Effector memory CD8-positive, alpha-beta T cell (primary cell): ENCODE measurements at regions not wholly inside any gene's neighbourhood (a gene's known extent, or its start where the extent isn't known, plus 50 kb on each side); places are given as distances from the start of the nearest gene placed in this dataset.

Experiments
- ATAC-seq: fragments of 150-1000 bp; cut with Tn5 transposase; replicated peaks from 2 replicates; pipeline ENCODE4 v1.10.0; 2021; ENCODE audit warnings: mild to moderate bottlenecking, moderate library complexity
- DNase-seq, 3 experiments: peaks; one replicate each; pipeline ENCODE4 v3.0.0; 2021
- H3K27ac Mint-ChIP-seq, 2 donors: one replicate each; pipeline ENCODE4 v1.8.0; 2022; ENCODE audit warnings: mild to moderate bottlenecking in 2 of 2, mixed read lengths in 2 of 2, moderate library complexity in 2 of 2
- H3K27me3 Mint-ChIP-seq, 2 donors: one replicate each; pipeline ENCODE4 v1.8.0; 2022; ENCODE audit warnings: mixed read lengths in 2 of 2
- H3K36me3 Mint-ChIP-seq: one replicate; pipeline ENCODE4 v1.8.0; 2022; ENCODE audit warnings: mild to moderate bottlenecking, moderate library complexity, mixed read lengths; ENCODE audit not compliant: insufficient read depth
- H3K4me1 Mint-ChIP-seq, 2 donors: one replicate each; pipeline ENCODE4 v1.8.0; 2022; ENCODE audit warnings: low read depth in 2 of 2, mixed read lengths in 2 of 2
- H3K4me3 Mint-ChIP-seq, 2 donors: one replicate each; pipeline ENCODE4 v1.8.0; 2022; ENCODE audit warnings: mild to moderate bottlenecking in 2 of 2, mixed read lengths in 2 of 2, moderate library complexity in 2 of 2
- H3K9me3 Mint-ChIP-seq, 2 donors: one replicate each; pipeline ENCODE4 v1.8.0; 2022; ENCODE audit warnings: mixed read lengths in 2 of 2

DNA sequence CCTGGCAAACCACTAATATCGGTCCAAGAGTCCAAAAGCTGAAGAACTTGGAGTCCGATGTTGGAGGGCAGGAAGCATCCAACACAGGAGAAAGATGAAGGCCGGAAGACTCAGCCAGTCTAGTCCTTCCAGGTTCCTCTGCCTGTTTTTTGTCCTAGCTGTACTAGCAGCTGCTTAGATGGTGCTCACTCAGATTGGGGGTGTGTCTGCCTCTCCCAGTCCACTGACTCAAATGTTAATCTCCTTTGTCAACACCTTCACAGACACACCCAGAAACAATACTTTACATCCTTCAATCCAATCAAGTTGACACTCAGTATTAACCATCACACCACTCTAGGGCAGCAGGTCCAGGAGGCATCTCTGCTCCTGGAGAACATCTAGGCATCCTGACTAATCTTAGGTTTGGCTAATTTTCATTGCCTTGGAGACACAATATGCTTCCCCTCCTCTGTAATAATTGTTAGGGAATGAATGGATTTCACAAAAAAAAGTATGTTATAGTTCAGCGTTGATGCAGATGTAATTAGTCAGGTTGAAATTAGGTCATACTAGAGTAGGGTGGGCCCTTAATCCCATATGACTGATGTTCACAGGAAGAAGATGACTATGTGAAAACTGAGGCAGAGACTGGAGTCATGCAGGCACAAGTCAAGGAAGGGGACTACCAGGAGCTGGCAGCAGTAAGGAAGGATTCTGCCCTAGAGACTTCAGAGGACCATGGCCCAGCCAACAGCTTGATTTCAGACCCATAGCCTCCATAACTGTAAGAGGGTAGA, 183.4 kb downstream of the RBM26 start:
- ATAC-seq (no peak), DNase-seq (no peak)
- Mint-ChIP-seq H3K9me3 (no peaks in the 10 kb centered on the region), H3K27me3 (peaks cover 19 to 29% of the 10 kb centered on the region in 2 donors), H3K27ac (no peak overlapping the region), H3K4me1 (peaks cover 0 to 1% of the 10 kb centered on the region in 2 donors), H3K4me3 (no peak overlapping the region), H3K36me3 (no peaks in the 10 kb centered on the region)

DNA sequence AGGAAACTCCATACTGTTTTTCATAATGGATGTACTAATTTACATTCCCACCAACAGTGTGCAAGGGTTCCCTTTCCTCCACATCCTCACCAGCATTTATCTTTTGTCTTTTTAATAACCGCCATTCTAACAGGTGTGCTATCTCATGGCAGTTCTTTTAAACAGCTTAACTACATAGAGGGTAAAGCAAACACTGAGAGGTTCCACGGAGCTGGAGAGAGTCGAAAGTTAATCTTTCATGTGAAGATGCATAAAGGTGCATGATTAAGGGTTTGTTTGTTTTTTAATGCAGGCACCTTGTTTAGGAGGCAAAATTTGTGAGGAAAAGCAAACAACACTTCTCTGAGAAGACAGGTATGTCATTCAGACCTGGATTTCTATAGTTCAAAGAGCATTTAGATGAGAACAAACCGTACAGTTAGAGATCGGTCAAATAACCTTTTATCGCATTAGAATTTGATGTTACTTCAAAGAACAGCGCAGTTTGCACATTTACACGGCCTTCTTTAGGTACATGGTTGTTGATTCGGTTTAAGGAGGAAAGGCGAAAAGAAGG, 193.9 kb downstream of the RBM26 start:
- no peaks in the 10 kb centered on the region for H3K36me3 Mint-ChIP-seq
- no peak overlapping the region for H3K27ac Mint-ChIP-seq
- H3K4me3 Mint-ChIP-seq = no peak overlapping the region
- DNase-seq = no peak
- H3K27me3 Mint-ChIP-seq = peaks cover 22 to 23% of the 10 kb centered on the region in 2 donors
- H3K4me1 Mint-ChIP-seq = no peaks in the 10 kb centered on the region
- H3K9me3 Mint-ChIP-seq = no peaks in the 10 kb centered on the region
- no peak for ATAC-seq

DNA sequence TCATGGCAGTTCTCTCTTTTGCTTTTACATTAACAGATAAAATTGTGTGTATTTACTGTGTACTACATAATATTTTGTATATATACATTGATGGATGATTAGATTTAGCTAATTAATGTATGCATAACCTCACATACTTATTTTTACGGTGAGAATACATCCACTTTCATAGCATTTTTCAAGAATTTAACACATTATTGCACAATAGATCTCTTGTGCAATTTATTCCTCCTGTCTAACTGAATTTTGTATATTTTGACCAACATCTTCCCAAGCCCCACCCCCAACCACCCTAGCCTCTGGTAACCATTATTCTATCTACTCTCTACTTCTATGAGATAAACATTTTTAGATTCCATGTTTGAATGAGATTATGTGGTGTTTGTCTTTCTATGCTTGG, 194.7 kb downstream of the RBM26 start:
- Mint-ChIP-seq H3K9me3 (no peaks in the 10 kb centered on the region), H3K4me3 (no peak overlapping the region), H3K27me3 (peaks cover 15% of the 10 kb centered on the region in 2 donors), H3K4me1 (no peaks in the 10 kb centered on the region), H3K36me3 (no peaks in the 10 kb centered on the region), H3K27ac (no peak overlapping the region)
- DNase-seq (no peak), ATAC-seq (no peak)

DNA sequence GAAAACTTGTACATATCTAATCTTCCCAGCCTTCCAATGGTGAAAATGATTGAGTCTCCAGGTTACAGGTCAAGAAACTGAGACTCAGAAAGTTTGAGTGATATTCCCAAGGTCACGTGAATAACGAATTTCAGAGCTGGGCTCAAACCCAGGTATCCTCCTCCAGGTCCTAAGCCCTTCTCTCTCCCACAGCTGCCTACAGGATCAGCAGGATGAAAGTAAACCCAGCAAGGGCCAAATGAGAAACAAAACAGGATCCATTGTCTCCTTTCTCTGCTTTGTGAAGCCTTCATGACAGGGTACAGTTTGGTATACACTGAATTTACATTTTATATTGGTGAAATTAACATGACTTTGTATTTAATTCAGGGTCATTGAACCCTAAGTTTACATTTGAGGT, 208.1 kb downstream of the RBM26 start:
- Mint-ChIP-seq H3K27ac (no peak overlapping the region), H3K4me1 (peaks cover 17 to 24% of the 10 kb centered on the region in 2 donors)

DNA sequence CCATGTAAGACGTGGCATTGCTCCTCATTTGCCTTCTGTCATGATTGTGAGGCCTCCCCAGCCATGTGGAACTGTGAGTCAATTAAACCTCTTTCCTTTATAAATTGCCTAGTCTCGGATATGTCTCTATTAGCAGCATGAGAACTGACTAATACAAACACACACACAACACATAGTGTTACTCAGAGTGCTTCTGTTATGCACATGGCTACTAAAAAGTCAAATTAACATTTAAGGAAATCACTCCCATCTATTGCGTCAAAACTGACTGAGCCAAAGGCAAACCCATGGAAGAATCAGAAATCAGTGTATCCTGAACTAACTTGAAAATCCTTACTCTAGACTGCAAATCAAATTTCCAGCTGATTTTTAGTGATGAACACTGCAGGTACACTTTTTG, 209.2 kb downstream of the RBM26 start:
- DNase-seq (no peak), ATAC-seq (no peak)
- peaks cover 13 to 15% of the 10 kb centered on the region in 2 donors for H3K27me3 Mint-ChIP-seq
- no peak overlapping the region for H3K27ac Mint-ChIP-seq
- no peak overlapping the region for H3K4me3 Mint-ChIP-seq
- no peaks in the 10 kb centered on the region for H3K9me3 Mint-ChIP-seq
- H3K36me3 Mint-ChIP-seq = no peaks in the 10 kb centered on the region
- H3K4me1 Mint-ChIP-seq = peaks cover 22 to 29% of the 10 kb centered on the region in 2 donors

More for the DNA sequence above, 208.1 kb downstream of the RBM26 start:
- DNase-seq (no peak), ATAC-seq (no peak)
- H3K27me3 Mint-ChIP-seq = peaks cover 21 to 23% of the 10 kb centered on the region in 2 donors
- no peaks in the 10 kb centered on the region for H3K9me3 Mint-ChIP-seq
- no peaks in the 10 kb centered on the region for H3K36me3 Mint-ChIP-seq
- H3K4me3 Mint-ChIP-seq = no peak overlapping the region

DNA sequence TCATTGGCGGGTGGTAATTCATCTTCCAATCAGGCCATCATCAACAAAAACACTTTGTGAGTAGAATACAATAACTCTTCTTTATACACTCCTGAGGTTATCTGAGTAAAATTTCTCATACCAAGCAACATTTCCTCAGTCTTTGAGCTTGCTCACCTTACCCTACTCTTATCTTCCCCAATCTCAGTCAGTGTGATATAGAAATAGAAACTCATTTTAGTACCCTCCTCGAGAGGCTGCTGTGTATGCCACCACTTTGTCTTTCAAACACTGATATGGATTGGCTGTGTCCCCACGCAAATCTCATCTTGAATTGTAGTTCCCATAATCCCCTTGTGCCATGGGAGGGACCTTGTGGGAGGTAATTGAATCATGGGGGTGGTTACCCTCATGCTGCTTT, 209.7 kb downstream of the RBM26 start:
- ATAC-seq = no peak
- no peak overlapping the region for H3K27ac Mint-ChIP-seq
- H3K4me3 Mint-ChIP-seq = no peak overlapping the region
- no peaks in the 10 kb centered on the region for H3K36me3 Mint-ChIP-seq
- no peak for DNase-seq
- peaks cover 22 to 29% of the 10 kb centered on the region in 2 donors for H3K4me1 Mint-ChIP-seq
- no peaks in the 10 kb centered on the region for H3K9me3 Mint-ChIP-seq
- peaks cover 8 to 10% of the 10 kb centered on the region in 2 donors for H3K27me3 Mint-ChIP-seq

DNA sequence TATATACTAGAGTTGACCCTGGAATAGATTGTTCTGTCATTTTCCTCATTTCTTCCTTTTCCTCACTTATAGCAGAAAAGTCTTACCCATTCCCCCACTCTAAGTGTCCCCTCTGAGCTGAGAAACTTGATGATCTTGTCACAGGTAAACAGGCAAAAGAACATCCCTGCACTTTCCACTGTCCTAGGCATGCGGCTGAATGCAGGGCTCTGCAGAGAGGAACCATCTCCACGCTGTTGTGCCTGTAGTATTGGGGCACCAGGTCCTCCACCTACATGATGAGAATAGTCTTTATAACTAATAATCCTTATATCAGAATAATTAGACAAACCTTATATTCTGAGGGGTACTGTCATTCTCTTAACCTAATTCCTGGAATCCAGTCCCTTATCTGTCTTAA, 211.3 kb downstream of the RBM26 start:
- Mint-ChIP-seq H3K4me1 (peaks cover 22 to 29% of the 10 kb centered on the region in 2 donors), H3K4me3 (peak overlapping the region; percentile 21 to 54), H3K9me3 (no peaks in the 10 kb centered on the region), H3K27ac (peak overlapping the region in 1 of 2 donors; percentile 35), H3K27me3 (no peaks in the 10 kb centered on the region), H3K36me3 (no peaks in the 10 kb centered on the region)
- ATAC-seq (no peak), DNase-seq (no peak)

DNA sequence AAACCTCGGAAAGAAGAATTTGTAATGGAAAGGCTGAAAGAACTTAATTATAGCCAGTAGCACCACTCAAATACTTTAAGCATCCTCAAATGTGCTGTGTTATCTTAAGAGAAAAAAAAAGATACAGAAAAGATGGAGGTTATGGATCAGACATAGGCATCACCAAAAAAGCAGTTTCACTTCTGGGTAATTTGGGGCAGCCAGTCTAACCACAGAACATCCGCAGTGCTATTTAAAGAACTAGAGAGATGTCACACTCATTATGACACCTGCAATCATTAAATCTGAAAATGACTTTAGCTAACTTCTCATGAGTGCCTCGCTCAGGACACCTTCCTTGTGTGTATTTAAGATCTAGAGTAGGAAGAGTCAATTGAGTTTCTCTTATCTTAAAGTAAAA, 211.8 kb downstream of the RBM26 start:
- ATAC-seq = peak; percentile 99
- no peaks in the 10 kb centered on the region for H3K27me3 Mint-ChIP-seq
- H3K27ac Mint-ChIP-seq = peak overlapping the region in 1 of 2 donors; percentile 35
- H3K4me1 Mint-ChIP-seq = peaks cover 22 to 29% of the 10 kb centered on the region in 2 donors
- peak overlapping the region; percentile 21 to 54 for H3K4me3 Mint-ChIP-seq
- H3K9me3 Mint-ChIP-seq = no peaks in the 10 kb centered on the region
- peak; percentile 27 to 47 (median 32) for DNase-seq
- H3K36me3 Mint-ChIP-seq = no peaks in the 10 kb centered on the region

DNA sequence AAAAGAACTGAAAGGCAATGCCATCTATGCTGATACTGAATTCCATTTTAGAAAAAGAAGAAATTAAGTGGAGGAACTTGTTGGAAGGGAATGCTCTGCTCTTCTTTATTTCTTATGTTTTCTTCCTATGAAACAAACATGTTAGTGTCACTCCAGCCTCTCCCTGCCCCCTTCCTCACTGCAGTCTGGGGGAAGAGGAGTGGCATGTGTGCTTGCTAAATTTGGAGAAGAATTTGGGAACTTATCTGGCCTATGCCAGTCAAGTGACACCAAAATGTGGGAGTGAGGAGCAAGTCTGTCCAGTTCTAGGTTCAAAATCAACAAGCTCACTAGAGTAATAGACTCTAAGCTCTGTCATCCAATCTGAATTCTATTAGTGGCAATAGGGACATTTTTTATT, 214.6 kb downstream of the RBM26 start:
- Mint-ChIP-seq H3K27ac (no peak overlapping the region), H3K9me3 (no peaks in the 10 kb centered on the region), H3K4me3 (no peak overlapping the region), H3K4me1 (peaks cover 21 to 29% of the 10 kb centered on the region in 2 donors), H3K27me3 (no peaks in the 10 kb centered on the region), H3K36me3 (no peaks in the 10 kb centered on the region)
- no peak for DNase-seq
- ATAC-seq = no peak

DNA sequence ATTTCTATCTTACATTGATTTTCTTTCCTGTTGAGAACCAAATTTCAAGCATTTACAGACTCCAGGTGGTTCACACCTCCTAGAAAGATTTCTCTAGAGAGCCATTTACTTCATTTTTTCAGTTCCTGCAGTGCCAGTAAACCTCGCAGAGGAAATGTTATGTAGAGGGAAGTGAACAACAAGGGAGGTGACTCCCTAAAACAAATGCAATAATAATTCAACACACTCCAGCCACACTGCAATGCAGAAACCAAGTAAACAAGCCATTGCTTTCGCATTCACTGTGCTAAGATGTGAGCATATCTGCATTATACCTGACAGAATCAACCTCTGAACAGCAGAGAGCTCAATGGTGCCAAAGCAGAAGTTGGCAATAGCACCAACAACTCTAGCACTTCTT, 215.1 kb downstream of the RBM26 start:
- ATAC-seq = no peak
- H3K9me3 Mint-ChIP-seq = no peaks in the 10 kb centered on the region
- H3K27me3 Mint-ChIP-seq = no peaks in the 10 kb centered on the region
- no peak for DNase-seq
- H3K36me3 Mint-ChIP-seq = no peaks in the 10 kb centered on the region
- peaks cover 18 to 26% of the 10 kb centered on the region in 2 donors for H3K4me1 Mint-ChIP-seq
- H3K4me3 Mint-ChIP-seq = no peak overlapping the region
- no peak overlapping the region for H3K27ac Mint-ChIP-seq

DNA sequence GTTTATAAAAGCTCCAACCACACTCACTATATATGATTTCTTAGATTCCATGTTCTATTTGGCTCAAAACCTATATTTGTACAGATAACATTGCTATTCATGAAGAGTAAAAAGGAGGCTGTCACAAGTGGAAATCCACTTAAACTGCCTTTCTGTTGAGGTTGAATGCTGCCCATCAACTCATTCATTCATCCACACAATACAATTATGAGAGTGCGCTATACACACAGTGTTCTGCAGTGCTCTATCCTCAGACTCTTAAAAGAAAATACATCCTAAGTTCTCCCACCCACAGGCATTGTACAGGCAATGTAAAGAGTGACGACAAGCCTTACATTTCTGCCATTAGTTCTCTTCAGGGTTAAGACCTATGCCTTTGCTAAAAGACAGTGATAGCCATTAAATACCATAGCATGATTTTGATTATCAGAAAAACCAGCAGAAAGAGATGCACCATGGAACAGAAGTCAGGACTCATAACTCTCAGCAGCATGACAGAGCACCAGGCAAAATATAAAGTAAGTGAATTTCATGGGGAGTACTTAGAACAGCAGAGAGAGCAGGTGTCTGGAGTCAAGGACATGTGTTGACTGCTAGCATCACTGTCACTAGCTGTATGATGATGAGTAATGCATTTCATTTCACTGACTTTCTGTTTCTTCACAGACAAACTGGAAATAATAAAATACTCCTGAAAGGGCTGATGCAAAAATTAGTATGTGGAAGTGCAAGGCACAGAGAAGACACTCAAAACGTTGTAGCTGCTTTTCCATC, 218.0 kb downstream of the RBM26 start:
- no peak for DNase-seq
- Mint-ChIP-seq H3K9me3 (no peaks in the 10 kb centered on the region), H3K36me3 (no peaks in the 10 kb centered on the region), H3K4me3 (no peak overlapping the region), H3K27ac (no peak overlapping the region), H3K27me3 (no peaks in the 10 kb centered on the region), H3K4me1 (peaks cover 5% of the 10 kb centered on the region in 2 donors)
- no peak for ATAC-seq

DNA sequence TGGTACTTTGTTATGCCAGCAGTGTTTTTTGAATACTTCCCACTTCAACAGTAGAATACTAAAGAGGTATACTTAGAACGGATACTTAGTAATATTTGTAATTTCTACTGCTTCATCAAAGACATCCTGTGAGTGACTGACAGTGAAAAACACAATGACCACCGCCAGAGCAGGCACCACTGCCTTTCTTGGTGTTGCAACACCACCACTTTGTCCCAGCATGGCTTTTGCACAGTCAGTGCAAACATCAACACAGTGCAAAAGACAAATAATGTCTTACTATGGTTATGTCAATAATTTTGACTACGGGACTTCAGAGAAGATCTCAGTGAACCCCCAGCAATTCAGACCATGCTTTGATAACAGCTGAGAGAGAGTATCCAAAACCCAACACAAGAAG, 220.5 kb downstream of the RBM26 start:
- Mint-ChIP-seq H3K4me1 (no peaks in the 10 kb centered on the region), H3K4me3 (no peak overlapping the region), H3K9me3 (no peaks in the 10 kb centered on the region), H3K36me3 (no peaks in the 10 kb centered on the region), H3K27me3 (no peaks in the 10 kb centered on the region), H3K27ac (no peak overlapping the region)
- no peak for DNase-seq
- no peak for ATAC-seq

DNA sequence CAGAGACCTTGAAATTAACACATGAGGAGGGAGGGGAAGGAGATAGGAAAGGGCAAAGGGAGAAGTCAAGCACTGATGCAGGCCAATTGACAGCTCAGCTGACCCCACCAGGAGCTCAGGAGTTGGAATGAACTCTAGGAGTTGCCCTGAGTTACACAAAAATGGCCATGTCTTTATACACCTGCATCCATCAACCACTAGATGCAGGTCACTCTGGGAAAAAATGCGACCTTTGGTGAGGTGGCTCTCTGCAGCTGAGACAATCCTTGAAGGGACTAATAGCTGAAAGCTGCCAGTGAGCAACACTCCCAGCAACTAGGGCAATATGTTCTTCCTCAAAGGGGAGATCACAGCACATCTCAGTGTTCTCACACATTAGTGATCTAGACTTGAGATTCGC, 222.8 kb downstream of the RBM26 start:
- no peak overlapping the region for H3K27ac Mint-ChIP-seq
- no peaks in the 10 kb centered on the region for H3K4me1 Mint-ChIP-seq

More for the DNA sequence above, 222.8 kb downstream of the RBM26 start:
- no peak for DNase-seq
- Mint-ChIP-seq H3K36me3 (no peaks in the 10 kb centered on the region), H3K27me3 (peaks cover 11 to 15% of the 10 kb centered on the region in 2 donors), H3K4me3 (no peak overlapping the region), H3K9me3 (peaks cover 2 to 6% of the 10 kb centered on the region in 2 donors)
- ATAC-seq = no peak
